PC-9 (cell line): ENCODE measurements at regions not wholly inside any gene's neighbourhood (a gene's known extent, or its start where the extent isn't known, plus 50 kb on each side); places are given as distances from the start of the nearest gene placed in this dataset.

ENCODE experiments used
- BruUV-seq: library from RNA; stranded (reverse); fragments of 400-500 nt; replicated peaks from 2 replicates; lab custom pipeline; 2021; lab: Mats Ljungman, UMichigan
- CTCF ChIA-PET: fragments of 300-600 bp; sonication (Branson Sonifier 250); formaldehyde crosslinking; loops from one replicate; lab custom pipeline; 2022; ENCODE audit warnings: antibody characterized with exemption; lab: Charles Lee
- POLR2A ChIA-PET: fragments of 300-600 bp; sonication (Branson Sonifier 250); formaldehyde crosslinking; loops from one replicate; lab custom pipeline; 2022; ENCODE audit warnings: antibody characterized with exemption; ENCODE audit not compliant: unreplicated experiment; lab: Charles Lee
- DNase-seq, 2 experiments: peaks; one replicate each; pipeline versions ENCODE4 v3.0.0 to v3.0.0-alpha.2; 2015 to 2022; ENCODE audit warnings: mixed read lengths in 1 of 2
- H2AFZ ChIP-seq: fragments of 200-600 bp; sonication (generic); 2 replicates; pipeline ENCODE4 v1.8.1; 2017; ENCODE audit warnings: antibody characterized with exemption
- H3F3A ChIP-seq: fragments of 200-600 bp; sonication (generic); 2 replicates; pipeline ENCODE4 v1.8.1; 2017; ENCODE audit warnings: antibody characterized with exemption, mild to moderate bottlenecking, low read depth; ENCODE audit not compliant: insufficient read depth
- H3K27ac ChIP-seq: fragments of 200-600 bp; sonication (generic); 2 replicates; pipeline ENCODE4 v1.6.1; 2016; ENCODE audit warnings: mixed run types
- H3K27me3 ChIP-seq: fragments of 200-600 bp; sonication (generic); 2 replicates; pipeline ENCODE4 v1.6.1; 2016; ENCODE audit warnings: low read depth, mixed run types; ENCODE audit not compliant: insufficient read depth
- H3K36me3 ChIP-seq: fragments of 200-600 bp; sonication (generic); 2 replicates; pipeline ENCODE4 v1.6.1; 2016; ENCODE audit warnings: low read depth, mixed run types
- H3K4me1 ChIP-seq: fragments of 200-600 bp; sonication (generic); replicated peaks from 2 replicates; pipeline ENCODE4 v1.6.1; 2016; ENCODE audit warnings: mixed run types; ENCODE audit not compliant: insufficient read depth
- H3K4me2 ChIP-seq: fragments of 200-600 bp; sonication (generic); 2 replicates; pipeline ENCODE4 v1.6.1; 2017; ENCODE audit warnings: mixed run types
- H3K4me3 ChIP-seq: fragments of 200-600 bp; sonication (generic); 2 replicates; pipeline ENCODE4 v1.6.1; 2016; ENCODE audit warnings: mixed run types
- H3K79me2 ChIP-seq: fragments of 200-600 bp; sonication (generic); 2 replicates; pipeline ENCODE4 v1.6.1; 2017; ENCODE audit warnings: low read depth, mixed run types
- H3K9me2 ChIP-seq: fragments of 200-600 bp; sonication (generic); 2 replicates; pipeline ENCODE4 v1.8.1; 2017; ENCODE audit warnings: mild to moderate bottlenecking; ENCODE audit not compliant: insufficient read depth
- H3K9me3 ChIP-seq: fragments of 200-600 bp; sonication (generic); 2 replicates; pipeline ENCODE4 v1.8.1; 2016; ENCODE audit warnings: low read depth; ENCODE audit not compliant: insufficient read depth
- H4K20me1 ChIP-seq: fragments of 200-600 bp; sonication (generic); 2 replicates; pipeline ENCODE4 v1.8.1; 2017; ENCODE audit not compliant: insufficient read depth
- EZH2 ChIP-seq: fragments of 200-600 bp; sonication (generic); IDR thresholded peaks from 2 replicates; pipeline ENCODE4 v1.8.0; 2017; ENCODE audit warnings: antibody characterized with exemption, low read depth
- intact Hi-C: fragments of 100-400 bp; cut with micrococcal nuclease; formaldehyde crosslinking; loops from one replicate; pipeline ENCODE4 v1.10.0; 2022; ENCODE audit not compliant: unreplicated experiment
- TF ChIP-seq, protein P1 (sequence below): fragments of 200-600 bp; sonication (generic); conservative IDR thresholded peaks from 2 replicates; pipeline ENCODE4 v1.6.1; 2017; ENCODE audit warnings: mixed run types, antibody characterized with exemption, mild to moderate bottlenecking, moderate library complexity

DNA sequence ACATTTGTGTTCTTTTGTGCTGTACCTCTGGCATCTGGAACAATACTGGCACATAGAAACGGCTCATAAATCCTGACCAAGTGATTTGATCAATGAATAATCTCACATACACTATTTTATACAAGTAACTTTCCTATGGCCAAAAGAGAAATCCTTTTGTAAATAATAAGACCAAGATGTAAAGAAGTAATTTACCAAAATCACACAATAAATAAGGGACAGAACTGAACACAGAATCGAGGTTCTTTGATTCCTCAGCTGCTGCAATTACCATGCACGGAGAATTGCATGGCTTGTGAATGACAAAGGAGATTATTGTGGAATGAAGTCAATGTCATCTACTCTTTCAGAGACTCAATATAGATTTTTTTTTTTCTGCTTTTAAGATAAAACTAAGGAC is 576.8 kb upstream of the SMIM31 start:
- no peak overlapping the region for H3K27ac ChIP-seq
- no peaks in the 10 kb centered on the region for H3K79me2 ChIP-seq
- no peaks in the 10 kb centered on the region for H3K9me2 ChIP-seq
- H3K27me3 ChIP-seq, result no peaks in the 10 kb centered on the region
- no peaks in the 10 kb centered on the region for H3K36me3 ChIP-seq
- POLR2A ChIA-PET, result no interaction called here
- H3K4me2 ChIP-seq, result no peak overlapping the region
- no peak overlapping the region for H2AFZ ChIP-seq
- H3F3A ChIP-seq, result no peaks in the 10 kb centered on the region
- intact Hi-C loops, result no loop called here
- CTCF ChIA-PET, result no interaction called here
- TF ChIP-seq, protein P1, sequence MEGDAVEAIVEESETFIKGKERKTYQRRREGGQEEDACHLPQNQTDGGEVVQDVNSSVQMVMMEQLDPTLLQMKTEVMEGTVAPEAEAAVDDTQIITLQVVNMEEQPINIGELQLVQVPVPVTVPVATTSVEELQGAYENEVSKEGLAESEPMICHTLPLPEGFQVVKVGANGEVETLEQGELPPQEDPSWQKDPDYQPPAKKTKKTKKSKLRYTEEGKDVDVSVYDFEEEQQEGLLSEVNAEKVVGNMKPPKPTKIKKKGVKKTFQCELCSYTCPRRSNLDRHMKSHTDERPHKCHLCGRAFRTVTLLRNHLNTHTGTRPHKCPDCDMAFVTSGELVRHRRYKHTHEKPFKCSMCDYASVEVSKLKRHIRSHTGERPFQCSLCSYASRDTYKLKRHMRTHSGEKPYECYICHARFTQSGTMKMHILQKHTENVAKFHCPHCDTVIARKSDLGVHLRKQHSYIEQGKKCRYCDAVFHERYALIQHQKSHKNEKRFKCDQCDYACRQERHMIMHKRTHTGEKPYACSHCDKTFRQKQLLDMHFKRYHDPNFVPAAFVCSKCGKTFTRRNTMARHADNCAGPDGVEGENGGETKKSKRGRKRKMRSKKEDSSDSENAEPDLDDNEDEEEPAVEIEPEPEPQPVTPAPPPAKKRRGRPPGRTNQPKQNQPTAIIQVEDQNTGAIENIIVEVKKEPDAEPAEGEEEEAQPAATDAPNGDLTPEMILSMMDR, result no peak
- TF ChIP-seq EZH2, result no peak
- H4K20me1 ChIP-seq, result no peaks in the 10 kb centered on the region
- H3K4me1 ChIP-seq, result no peaks in the 10 kb centered on the region
- H3K4me3 ChIP-seq, result no peak overlapping the region
- DNase-seq, result no peak
- no peaks in the 10 kb centered on the region for H3K9me3 ChIP-seq
- BruUV-seq, result no TSS peak

DNA sequence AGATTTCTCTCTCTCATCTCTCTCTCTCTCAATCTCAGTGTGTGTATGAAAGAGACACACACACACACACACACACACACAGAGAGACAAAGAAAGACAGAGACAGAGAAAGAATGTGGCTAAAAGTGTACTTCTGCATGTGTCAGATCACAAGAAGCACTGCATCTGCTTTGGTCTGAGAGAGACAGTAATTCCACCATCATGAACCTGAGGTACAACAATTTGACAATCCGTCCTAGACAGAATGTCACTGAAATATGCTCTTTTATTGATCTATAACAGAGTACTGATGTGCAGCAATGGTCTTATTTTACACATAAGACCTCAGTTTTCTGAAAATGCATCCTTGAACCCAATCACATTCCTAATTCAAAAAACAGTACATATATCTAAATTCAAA is 576.2 kb upstream of the SMIM31 start:
- Histone ChIP-seq H3K27me3 (no peaks in the 10 kb centered on the region), H3K4me1 (no peaks in the 10 kb centered on the region), H3K4me3 (no peak overlapping the region), H3K9me2 (no peaks in the 10 kb centered on the region), H4K20me1 (no peaks in the 10 kb centered on the region), H3K9me3 (no peaks in the 10 kb centered on the region), H3K27ac (no peak overlapping the region), H3F3A (no peaks in the 10 kb centered on the region), H3K4me2 (no peak overlapping the region), H3K79me2 (no peaks in the 10 kb centered on the region), H3K36me3 (no peaks in the 10 kb centered on the region), H2AFZ (no peak overlapping the region)
- BruUV-seq, result no TSS peak
- TF ChIP-seq, protein P1, result no peak
- no peak for TF ChIP-seq EZH2
- intact Hi-C loops, result no loop called here
- ChIA-PET POLR2A (no interaction called here), CTCF (no interaction called here)
- DNase-seq, result no peak

DNA sequence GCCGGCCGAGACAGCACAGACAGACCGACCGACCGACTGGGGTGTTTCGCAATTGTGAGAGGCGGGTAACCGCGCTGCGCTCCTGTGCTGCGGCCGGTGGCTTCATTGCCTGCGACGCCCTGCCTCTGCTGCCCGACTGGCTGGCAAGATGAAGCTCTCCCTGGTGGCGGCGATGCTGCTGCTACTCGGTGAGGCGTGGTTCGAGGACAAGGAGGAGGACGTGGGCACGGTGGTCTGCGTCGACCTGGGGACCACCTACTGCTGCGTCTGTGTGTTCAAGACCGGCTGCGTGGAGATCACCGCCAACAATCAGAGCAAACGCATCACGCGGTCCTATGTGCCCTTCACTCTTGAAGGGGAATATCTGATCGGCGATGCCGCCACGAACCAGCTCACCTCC is 565.7 kb upstream of the SMIM31 start:
- ChIA-PET CTCF (no interaction called here), POLR2A (no interaction called here)
- DNase-seq, result no peak
- H3K4me1 ChIP-seq, result no peaks in the 10 kb centered on the region
- H3K9me2 ChIP-seq, result no peaks in the 10 kb centered on the region
- H4K20me1 ChIP-seq, result no peaks in the 10 kb centered on the region
- BruUV-seq, result no TSS peak
- H3K79me2 ChIP-seq, result no peaks in the 10 kb centered on the region
- H3K36me3 ChIP-seq, result no peaks in the 10 kb centered on the region
- no peak overlapping the region for H3K4me3 ChIP-seq
- H2AFZ ChIP-seq, result no peak overlapping the region
- TF ChIP-seq, protein P1, result no peak
- no peak for TF ChIP-seq EZH2
- intact Hi-C loops, result no loop called here
- H3K4me2 ChIP-seq, result no peak overlapping the region
- no peaks in the 10 kb centered on the region for H3K9me3 ChIP-seq
- no peaks in the 10 kb centered on the region for H3F3A ChIP-seq
- H3K27ac ChIP-seq, result no peak overlapping the region
- H3K27me3 ChIP-seq, result no peaks in the 10 kb centered on the region
